T-helper 2 cell treated with Interferon-gamma antibody and Interleukin-4, amounts not matched to agents 100 ng/mL and 5 ng/mL, for 36 hours (primary cell): ENCODE measurements at regions not wholly inside any gene's neighbourhood (a gene's known extent, or its start where the extent isn't known, plus 50 kb on each side); places are given as distances from the start of the nearest gene placed in this dataset.

Source experiments
- intact Hi-C: fragments of 100-400 bp; cut with micrococcal nuclease; formaldehyde crosslinking; loops from one replicate; pipeline ENCODE4 v1.15.1; 2023

DNA sequence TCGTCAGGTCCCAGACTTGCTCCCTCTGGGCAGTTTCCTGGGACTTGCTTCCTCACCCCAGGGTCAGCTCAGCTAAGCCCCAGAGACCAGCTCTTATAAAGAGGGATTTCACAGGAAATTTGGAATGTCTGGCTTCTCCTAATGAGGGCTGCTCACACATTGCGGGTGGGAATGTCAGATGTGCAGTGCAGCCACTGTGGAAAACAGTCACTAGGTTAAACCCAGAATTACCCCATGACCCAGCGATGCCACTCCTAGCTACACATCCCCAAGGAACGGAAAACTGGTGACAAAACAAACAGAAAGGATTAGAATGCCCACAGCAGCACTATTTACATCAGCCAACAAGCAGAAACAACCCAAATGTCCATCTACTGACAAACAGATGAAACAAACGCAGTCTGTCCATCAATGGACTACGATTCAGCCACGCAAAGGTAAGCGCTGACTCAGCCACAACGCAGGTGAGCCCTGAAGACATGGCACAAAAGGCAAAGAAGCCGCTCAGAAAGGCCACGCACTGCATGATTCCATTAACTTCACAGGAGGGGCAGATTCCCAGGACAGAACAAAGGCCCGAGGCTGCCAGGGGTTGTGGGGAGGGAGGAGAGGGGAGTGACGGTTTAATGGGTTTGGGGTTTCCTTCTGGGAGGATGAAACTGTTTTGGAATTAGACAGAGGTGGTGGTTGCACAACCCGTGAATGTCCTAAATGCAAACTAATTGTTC lies 63.0 kb downstream of the NCOR2 start:
- intact Hi-C loops = no loop called here

DNA sequence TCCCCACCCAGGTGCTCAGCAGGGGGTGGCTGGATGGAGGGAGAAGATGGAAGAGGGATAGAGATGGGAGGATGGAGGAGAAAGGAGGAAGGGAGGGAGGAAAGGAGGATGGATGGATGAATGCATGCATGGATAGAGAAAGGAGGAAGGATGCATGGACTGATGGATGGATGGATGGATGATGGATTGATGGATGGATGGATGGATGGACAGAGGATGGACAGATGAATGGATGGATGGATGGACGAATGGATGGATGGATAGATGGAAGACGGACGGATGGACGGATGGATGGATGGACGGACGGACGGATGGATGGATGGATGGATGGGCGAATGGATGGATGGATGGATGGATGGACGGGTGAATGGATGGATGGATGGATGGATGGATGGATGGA lies 64.1 kb downstream of the NCOR2 start:
- intact Hi-C loops = no loop called here

DNA sequence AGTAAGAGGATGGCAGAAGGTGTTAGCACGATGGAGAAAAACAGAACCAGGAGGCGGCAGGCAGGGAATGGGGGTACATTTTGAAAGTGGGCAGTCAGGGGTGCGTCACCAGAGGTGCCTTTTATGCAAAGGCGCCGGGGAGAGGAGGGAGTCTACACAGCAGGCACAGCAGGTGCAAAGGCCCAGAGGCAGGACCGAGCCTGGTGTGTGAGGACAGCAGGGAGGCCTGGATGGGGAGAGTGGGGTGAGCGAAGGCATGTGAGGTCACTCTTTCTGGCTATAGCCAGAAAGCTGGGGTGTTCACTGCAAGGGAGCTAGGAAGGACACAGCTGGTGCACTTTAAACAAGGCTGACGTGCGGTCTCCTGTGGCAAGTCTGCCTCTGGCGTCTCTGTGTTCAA lies 65.0 kb downstream of the NCOR2 start:
- intact Hi-C loops = no loop called here

DNA sequence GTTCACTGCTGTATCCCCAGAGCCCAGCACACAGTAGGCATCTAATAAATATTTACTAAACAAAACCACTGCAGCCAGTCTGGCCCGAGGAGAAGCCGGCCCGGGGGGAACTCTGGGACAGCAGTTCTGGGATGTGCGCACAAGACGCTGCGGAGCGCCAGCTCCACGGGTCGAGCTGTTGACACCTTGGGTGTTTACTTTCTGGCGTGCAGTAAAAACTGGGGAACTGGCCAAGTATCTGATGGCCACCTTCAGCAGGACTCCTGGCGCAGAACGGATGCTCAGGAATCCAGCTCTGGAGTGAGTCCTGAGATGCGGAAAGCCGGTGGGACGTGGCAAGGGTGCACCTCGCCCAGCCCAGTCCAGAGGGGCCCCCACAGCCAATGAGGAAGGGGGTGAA lies 65.6 kb downstream of the NCOR2 start:
- intact Hi-C loops = no loop called here

DNA sequence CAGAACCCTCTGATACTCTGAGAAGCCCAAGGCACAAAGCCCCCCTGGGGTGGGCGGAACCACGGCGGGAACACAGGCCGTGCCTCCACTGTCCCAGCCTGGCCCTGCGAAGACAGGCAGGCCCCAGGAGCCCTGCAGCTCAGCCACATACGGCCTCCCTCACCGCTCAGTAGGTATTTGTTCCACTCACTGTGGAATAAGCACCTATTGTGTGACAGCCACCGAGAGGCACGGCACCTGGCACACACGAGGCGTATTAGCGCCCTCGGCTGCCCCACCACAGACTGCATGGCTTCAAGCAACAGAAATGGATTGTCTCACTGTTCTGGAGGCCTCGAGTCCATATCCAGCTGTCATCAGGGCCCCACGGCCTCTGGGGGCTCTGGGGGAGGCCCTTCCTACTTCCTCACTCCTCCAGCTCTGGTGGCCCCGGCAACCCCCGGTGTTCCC lies 66.3 kb downstream of the NCOR2 start:
- intact Hi-C loops = no loop called here

DNA sequence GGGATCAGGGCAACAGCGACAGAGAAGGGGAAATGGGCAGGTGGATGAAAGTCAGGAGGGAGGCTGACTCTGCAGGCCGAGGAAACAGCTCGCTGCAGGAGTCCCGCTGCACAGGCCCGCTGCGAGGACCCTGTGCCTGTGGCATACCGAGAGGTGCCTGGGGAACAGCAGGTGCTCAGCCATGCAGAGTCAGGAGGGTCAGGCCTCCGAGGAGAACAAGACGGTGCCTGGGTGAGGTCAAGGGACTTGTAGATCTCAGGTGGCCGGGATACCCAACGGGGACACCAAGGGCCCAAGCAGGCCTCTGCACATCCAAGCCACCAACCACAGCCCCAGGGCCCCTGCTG lies 67.5 kb downstream of the NCOR2 start:
- intact Hi-C loops = no loop called here

DNA sequence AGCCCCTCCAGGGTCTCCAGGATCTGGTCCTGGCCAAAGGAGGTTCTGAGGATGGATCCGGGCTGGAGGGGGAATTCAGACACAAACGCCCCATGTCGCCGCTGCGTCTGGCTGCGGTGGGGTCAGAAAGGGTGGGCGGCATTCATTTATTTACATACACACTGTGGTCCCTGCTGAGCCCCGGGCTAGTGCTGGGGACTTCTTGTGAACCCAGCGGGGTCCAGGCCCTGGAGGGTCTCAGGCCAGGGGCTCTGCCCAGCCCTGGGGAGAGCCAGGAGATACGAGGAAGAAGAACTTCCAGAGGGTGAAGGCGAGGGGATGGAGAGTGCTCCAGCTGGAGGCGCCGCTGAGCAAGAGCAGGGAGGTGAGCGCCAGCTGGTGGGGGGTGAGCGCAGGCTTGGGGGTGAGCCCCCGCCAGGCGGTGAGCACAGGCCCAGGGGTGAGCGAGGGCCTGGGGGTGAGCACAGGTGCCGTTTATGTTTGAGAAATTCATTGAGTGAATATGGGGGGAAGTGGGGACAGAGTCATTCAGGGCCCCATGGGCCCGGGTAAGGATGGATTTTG lies 68.1 kb downstream of the NCOR2 start:
- intact Hi-C loops = no loop called here

DNA sequence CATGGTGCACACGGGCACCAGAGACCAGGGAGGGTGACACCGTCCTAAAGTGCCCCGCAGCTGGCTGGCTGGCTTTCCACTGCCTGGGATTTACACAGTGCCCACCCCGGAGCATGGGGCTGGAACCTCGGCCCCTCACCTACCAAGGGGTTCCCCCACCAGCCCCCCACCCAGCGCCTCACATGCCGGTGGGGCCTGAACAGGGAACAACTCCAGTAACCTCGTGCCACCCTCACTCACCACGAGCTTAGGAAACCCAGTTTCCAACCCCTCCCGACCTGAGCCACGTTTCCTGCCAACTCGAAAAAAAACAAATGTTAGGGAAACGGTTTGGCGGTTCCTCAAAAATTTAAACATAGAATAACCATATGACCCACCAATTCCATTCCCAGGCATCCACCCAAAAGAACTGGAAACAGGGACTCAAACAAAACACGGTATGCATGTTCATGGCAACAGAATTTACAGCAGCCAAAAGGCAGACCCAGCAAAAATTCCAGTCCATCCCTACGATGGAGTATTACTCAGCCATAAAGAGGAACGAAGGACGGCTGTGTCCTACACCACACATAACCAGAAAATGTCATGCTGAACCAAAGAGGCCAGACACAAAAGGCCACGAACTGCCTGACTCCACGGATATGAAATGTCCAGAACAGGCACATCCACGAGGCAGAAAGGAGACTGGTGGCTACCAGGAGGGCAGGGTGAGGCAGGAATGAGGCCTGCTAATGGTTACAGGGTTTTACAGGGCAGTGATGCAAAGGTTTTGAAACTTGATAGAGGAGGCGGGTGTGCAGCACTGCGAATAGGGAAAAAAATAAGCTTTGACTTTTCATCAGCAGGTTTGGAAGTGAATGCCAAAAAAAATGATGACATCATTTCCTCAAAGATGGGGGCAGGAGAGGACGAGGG lies 68.9 kb downstream of the NCOR2 start:
- intact Hi-C loops = no loop called here

DNA sequence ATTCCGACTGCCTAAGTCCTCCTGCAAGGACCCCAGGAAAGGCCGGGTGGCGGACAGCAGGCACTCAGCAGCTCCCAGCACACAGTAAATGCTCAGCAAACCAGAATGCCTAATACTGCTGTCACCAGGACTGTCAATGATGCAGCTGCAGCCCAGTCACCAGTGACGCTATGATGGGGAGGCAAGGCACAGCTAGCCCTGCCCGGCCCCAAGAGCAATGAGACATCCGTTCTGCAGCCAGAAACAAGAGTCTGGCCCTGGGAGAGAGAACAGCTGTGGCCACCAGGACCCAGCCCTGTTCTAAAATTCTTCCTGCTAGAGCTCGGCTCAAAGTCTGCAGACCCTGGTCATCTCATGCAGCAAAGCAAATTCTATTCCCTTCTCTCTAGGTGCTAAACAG lies 69.8 kb downstream of the NCOR2 start:
- intact Hi-C loops = no loop called here

DNA sequence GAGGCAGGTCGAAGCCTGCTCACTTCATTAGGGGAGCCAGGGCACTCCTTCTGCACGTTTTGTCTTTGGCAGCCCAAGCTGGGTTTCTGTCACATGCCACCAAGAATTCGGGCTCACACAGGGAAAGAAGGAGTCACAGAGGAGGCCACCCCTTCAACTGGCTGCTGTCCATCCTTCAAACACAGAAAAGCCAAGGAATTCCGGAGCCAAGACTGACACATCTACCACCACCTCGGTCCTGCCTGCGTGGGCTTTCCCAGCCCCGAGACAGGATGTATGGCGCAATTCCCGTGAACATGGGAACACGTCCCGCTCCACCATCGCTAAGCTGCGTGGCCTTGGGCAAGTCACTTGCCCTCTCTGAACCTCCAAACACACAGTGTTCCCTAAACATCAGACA lies 70.4 kb downstream of the NCOR2 start:
- intact Hi-C loops = no loop called here

DNA sequence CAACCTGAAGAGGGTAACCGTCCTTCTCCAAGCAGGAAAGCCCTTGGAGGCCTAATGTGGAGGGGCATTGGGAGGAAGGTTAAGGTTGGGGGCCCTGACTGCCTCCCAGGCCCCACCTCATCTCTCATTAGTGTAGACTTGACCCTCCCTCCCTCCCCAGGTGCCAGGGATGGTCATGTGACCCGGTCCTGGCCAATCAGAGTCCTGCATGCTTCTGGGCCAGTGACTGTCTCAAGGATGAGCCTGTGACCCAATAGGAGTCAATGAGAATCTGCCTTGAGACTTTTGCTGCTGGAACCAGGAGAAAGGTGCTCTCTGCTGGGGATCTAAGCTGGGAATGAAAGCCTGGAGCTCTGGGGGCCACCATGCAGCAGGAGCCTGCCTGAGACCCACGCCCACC lies 70.8 kb downstream of the NCOR2 start:
- intact Hi-C loops = no loop called here

DNA sequence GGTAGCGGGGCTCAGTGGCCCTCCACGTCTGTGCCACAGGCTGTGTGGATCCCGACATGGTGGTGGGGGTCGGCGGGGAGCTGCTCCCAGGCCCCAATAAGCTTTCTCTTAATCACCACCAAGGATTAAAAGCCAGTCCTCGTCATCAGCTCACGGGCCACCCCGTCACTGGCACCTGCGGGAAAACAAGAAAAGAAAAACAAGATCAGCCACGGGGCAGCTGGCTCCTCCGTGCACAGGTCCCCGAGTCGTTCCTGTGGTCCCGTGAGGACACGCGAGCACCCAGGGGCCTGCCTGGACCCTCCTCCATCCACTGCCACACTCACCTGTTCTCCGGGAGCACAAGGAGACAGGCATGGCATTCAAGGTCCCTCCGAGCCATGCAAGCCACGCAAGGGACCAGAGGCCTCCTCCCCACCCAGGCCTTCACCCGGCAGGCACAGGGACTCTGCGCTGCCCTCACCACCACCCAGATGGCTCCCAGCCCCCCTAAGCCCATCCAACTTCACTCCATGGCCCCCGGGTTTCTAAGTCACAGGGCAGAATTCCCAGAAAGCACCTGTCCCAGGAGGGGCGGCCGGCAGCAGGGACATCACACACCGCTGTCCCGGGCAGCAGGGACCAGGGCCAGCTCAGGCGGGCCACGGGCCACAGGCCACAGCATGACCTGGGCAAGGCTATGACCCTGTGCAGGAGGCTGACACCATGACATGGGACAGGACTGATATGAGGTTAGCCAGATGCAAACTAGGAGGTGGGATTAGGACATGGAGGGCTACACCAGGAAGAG lies 72.0 kb downstream of the NCOR2 start:
- intact Hi-C loops = no loop called here

DNA sequence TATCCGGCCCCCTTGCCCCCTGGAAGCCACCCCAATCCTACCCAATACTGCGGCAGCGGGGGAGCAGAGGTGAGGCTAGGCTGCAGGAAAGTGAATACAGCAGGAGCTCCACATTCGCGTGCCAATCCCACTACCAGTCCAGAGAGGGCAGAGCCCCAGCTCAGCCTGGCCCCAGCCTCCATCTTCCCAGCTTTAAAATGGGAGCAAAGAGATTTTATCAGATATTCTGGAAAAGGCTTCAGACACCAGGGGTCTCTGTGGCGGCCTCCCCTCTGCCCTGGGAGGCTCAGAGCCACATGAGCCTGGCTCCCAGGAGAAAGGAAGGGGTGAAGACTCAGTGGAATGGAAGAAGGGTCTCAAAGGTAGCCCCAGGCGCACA lies 72.7 kb downstream of the NCOR2 start:
- intact Hi-C loops = no loop called here

DNA sequence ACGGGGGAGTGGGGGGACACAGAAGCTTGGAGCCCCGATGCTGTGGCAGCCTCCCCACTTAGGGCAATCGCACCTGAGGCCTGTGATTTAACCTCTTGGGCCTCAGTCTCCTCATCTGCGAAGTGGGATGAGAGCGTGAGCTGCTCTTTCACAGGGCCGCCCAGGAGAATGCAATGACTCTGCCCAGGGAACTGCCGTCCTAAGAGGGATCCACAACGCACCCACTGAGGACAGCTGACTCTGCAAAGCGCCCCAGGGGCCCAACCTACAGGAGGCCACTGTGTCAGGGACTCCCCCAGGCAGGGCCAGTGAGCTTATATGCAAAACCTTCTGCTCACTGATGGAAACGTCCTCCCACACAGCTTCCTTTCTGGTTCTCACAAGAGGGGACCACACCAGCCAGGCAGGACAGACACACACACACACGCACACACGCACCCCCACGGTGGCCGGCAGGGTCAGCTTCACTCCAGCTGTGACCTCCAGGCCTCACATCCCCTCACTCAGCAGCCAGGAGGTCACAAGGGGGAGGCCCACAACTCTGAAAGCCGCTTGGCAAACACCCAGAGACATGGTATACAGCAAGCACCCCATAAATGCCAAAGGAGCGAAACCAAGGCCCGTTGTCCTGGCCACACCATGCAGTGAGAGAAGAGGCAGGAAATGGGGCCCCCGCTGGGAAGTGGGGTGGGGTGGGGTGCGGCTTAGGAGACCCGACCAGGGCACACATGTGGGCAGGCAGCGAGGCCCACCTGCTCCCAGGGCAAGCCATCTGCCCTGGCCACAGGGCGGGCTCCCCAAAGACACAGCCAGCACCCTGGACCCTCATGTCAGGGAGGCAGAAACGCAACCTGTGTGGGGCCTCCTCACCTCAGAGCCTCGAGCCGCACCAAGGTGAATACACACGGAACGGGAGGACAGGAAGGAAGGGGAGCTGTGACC lies 73.3 kb downstream of the NCOR2 start:
- intact Hi-C loops = no loop called here

DNA sequence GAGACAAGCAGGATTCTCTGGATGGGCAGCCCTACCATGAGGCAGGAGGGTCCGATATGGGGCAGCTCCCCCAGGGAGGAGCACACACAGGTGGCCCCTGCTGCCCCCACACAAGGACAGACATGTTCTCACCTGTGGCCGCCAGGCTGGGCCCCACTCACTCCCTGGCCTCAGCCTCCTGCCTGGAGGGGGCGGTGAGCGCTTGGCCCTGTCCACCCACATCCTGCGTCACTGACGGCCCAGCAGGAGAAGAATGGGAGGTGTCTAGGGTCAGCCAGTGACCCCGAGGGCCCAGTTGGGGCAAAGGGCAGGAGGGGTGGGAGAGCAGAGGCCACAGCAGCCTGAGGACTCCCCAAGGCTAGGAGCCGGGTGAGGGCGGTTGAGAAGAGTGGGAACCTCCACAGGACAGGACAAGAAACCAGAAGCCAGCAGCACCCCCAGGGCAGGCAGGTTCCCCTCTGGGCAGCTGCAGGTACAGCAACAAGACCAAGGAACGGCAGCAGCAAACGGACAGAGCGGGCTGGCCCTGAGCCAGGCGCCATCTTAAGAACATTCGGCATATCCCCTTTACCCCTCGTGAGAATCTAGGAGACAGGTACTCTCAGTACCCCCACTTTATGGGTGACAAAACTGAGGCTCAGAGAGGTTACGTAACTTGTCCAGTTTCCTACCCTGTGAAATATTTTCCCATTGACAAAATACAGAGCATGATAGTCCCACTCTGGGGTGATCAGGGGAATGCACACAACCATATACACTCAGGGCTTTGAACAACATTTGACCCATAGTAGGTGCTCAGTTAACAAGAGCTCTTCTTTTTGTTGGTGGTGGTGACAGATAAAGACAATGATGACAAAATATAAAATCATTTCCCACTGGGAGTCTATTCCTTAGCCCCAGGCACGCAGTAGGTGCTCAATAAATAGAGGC lies 74.3 kb downstream of the NCOR2 start:
- intact Hi-C loops = no loop called here

DNA sequence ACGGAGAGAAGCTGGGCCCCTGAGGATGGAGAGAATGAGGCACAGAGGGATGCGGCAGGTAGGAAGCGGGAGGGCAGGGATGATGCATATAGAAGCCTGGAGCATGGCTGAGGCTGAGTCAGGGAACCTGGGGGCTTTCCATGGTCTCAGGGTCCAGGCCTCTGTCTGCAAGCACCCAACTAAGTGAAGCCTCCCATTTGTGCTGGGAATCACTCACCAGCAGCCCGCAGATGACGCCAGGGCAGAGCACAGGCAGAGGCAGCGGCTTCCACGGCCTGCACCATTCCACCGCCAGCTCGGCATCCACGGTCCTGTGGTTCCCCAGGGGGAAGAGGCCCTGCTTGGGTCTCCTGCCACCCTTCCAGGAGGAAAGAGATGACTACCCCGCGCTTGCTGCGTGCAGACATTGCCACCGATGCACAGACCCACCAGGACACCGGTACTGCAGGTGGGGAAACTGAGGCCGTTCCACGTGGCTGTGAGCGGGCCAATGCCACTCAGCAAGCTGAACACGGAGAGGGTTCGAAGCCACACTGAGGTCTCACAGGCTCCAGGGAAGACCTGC lies 75.5 kb downstream of the NCOR2 start:
- intact Hi-C loops = no loop called here

DNA sequence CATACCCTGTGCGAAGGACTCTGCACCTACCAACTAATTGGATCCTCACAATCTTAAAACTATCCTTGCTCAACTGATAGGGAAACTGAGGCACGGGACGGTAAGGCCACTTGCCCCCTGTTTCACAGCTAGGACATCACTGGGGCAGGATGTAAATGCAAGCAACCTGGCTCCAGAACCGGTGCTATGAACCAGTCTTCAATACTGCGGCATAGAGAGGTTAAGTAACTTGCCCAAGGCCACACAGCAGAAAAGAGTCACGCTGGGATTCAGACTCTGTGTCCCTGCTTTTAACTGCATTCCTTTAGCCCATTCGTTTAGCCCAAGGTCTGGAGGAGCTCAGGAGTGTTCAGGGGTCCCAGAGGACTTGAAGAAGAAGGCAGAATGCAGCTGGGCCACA lies 76.1 kb downstream of the NCOR2 start:
- intact Hi-C loops = no loop called here

DNA sequence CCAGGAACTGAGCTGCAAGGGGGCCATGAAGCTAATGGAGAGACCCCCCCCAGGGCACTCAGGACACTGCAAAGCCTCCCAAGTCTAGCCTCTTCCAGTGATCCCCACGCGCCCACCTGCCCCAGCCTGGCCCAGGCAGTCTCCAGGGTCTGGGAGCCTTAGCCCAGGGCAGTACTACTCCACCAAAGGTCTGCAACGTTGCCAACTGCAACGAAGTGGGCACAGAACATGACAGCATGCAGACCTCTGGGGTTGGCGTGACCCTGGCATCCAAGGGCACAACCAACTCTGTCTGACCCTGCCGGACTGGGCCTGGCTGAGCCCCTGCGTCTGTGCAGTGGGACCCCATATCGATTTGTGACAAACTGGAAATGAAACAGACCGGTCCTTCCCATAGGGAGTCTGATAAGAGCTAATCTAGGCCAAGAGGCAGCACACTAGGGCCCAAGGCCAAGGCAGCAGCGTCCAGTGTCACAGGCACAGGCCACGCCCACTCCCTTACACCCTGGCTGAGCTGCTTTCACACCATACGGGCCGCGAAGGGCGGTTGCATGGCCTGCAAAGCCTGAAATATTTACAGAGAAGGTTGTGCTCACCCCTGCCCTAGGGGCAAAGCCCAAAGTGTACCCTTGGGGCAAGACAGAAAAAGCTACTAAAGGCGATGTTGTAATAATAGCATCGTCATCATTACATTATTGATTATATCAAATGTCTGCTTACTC lies 76.7 kb downstream of the NCOR2 start:
- intact Hi-C loops = no loop called here
